Right lobe of liver (tissue), 4 donors: ENCODE measurements at regions not wholly inside any gene's neighbourhood (a gene's known extent, or its start where the extent isn't known, plus 50 kb on each side); places are given as distances from the start of the nearest gene placed in this dataset.

Experiments used
- CTCF ChIP-seq, 4 donors: fragments of 200-600 bp in 3 of 4; fragments of 450-650 bp in 1 of 4; IDR thresholded peaks; one replicate each; pipeline versions ENCODE4 v1.5.1 to v1.8.0; 2016 to 2022; ENCODE audit warnings: antibody characterized with exemption in 4 of 4, mild to moderate bottlenecking in 2 of 4
- POLR2A ChIP-seq: fragments of 450-650 bp; IDR thresholded peaks from one replicate; pipeline ENCODE4 v1.6.1; 2017; ENCODE audit warnings: antibody characterized with exemption, mild to moderate bottlenecking
- donor health status: DM: no; HTN: no; CAD: no.
- donor health status: DM: no; HTN: no; CAD: no.
- donor health status: DM: no; HTN: yes; CAD: no.

DNA sequence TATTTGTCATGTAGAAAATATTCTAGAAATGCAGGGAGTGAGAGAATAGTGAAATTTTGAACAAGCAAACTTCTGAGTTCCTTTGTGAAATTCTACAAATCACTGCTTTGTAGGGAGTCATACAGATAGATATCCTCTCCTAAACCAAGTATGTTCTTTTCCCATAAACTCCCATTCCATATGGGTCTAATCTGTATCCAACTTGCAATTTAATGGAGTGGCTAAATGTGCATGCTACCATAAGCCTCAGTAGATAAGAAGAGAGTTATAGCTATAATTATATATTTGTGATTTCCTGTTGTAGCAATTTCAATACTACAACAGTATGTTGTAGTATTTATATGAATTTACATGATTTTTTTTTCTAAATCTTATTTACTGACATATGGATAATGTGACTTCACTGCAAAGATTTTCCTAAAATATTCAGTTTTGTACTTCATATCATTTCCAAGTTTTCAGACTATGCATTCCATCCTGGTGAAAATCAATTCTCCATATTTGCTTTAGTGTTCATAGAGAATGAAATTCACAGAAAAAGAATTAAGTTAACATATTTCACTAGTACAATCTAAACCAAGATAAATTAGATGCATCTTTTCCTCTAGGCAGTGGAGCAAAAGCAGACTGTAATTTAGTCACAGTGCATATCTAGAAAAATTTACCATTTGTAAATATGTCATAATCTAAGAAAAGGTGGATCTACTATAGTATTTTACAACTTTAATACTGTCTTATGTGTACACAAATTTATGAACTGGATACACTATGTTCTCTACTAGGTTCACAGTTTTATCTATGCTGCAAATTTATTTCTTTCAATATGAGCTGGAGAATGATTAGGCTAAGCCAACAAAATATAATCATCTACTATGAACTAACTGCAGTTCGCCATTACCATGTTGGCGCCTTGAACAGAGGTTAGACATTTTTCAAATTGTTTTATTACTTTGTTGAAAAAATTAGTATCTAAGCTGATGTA, 372.9 kb upstream of the NDST3 start:
- TF ChIP-seq POLR2A (no peak), CTCF (IDR thresholded peaks at IDR 0.05) (no peak)
